AG04450 (cell line): ENCODE measurements at regions not wholly inside any gene's neighbourhood (a gene's known extent, or its start where the extent isn't known, plus 50 kb on each side); places are given as distances from the start of the nearest gene placed in this dataset.

ENCODE experiments used
- CTCF ChIA-PET: fragments of 300-600, 350-600 bp; formaldehyde crosslinking; extraction: SDS; loops from one replicate; lab custom pipeline; 2022; ENCODE audit warnings: antibody characterized with exemption, inconsistent platforms; lab: Charles Lee
- POLR2A ChIA-PET: fragments of 350-600 bp; formaldehyde crosslinking; extraction: SDS; loops from one replicate; lab custom pipeline; 2021; ENCODE audit warnings: antibody characterized with exemption, inconsistent platforms; lab: Yijun Ruan, JAX
- DNase-seq: peaks from one replicate; pipeline ENCODE4 v3.0.0-alpha.2; 2011; ENCODE audit warnings: low read depth, low spot score
- H3K27ac ChIP-seq: one replicate; pipeline ENCODE4 v1.5.1; 2012; ENCODE audit warnings: low read depth, low read length, control low read depth
- H3K27me3 ChIP-seq: one replicate; pipeline ENCODE4 v1.6.0; 2012; ENCODE audit warnings: low read length; ENCODE audit not compliant: control insufficient read depth, insufficient read depth
- H3K4me3 ChIP-seq: 2 replicates; pipeline ENCODE4 v1.5.1; 2011; ENCODE audit warnings: mild to moderate bottlenecking, low read depth, low read length, control low read depth
- H3K9me3 ChIP-seq: 2 replicates; pipeline ENCODE4 v1.5.1; 2012; ENCODE audit warnings: low read length; ENCODE audit not compliant: control insufficient read depth, insufficient read depth
- CTCF ChIP-seq: IDR thresholded peaks from 2 replicates; pipeline ENCODE4 v1.5.1; 2011; ENCODE audit warnings: low read depth, low read length, control low read depth, inconsistent platforms

GRCh38 chr2:64817453-64817852 is 163.7 kb upstream of the SERTAD2 start:
- Histone ChIP-seq H3K27me3 (no peaks in the 10 kb centered on the region), H3K4me3 (no peak overlapping the region), H3K9me3 (no peaks in the 10 kb centered on the region), H3K27ac (no peak overlapping the region)
- DNase-seq, result no peak
- POLR2A ChIA-PET, result no interaction called here
- TF ChIP-seq CTCF, result no peak
- CTCF ChIA-PET, result interaction anchor here (0.6 kb wide), 1 partner anchor 225 kb away, joined by 3 read pairs; no protein-coding TSS in a partner anchor

GRCh38 chr2:64818664-64819060 is 164.9 kb upstream of the SERTAD2 start:
- DNase-seq, result no peak
- ChIA-PET POLR2A (no interaction called here), CTCF (no interaction called here)
- H3K4me3 ChIP-seq, result no peak overlapping the region
- no peaks in the 10 kb centered on the region for H3K9me3 ChIP-seq
- no peak for TF ChIP-seq CTCF
- H3K27ac ChIP-seq, result no peak overlapping the region
- H3K27me3 ChIP-seq, result no peaks in the 10 kb centered on the region

- POLR2A ChIA-PET, result no interaction called here
- Histone ChIP-seq H3K27ac (no peak overlapping the region), H3K9me3 (no peaks in the 10 kb centered on the region), H3K4me3 (no peak overlapping the region), H3K27me3 (no peaks in the 10 kb centered on the region)
- TF ChIP-seq CTCF, result no peak
- CTCF ChIA-PET, result no interaction called here
- no peak for DNase-seq
Measured at GRCh38 chr2:64819361-64819760, 165.6 kb upstream of the SERTAD2 start.

GRCh38 chr2:64819774-64820688 is 166.3 kb upstream of the SERTAD2 start:
- Histone ChIP-seq H3K27me3 (no peaks in the 10 kb centered on the region), H3K4me3 (no peak overlapping the region), H3K9me3 (no peaks in the 10 kb centered on the region), H3K27ac (no peak overlapping the region)
- ChIA-PET POLR2A (no interaction called here), CTCF (interaction anchor here (1.5 kb wide), 1 partner anchor 12 kb away, joined by 5 read pairs; no protein-coding TSS in a partner anchor)
- DNase-seq, result no peak
- TF ChIP-seq CTCF, result no peak

- DNase-seq, result no peak
- H3K4me3 ChIP-seq, result no peak overlapping the region
- ChIA-PET POLR2A (no interaction called here), CTCF (interaction anchor here (1.5 kb wide), 1 partner anchor 11 kb away, joined by 5 read pairs; no protein-coding TSS in a partner anchor)
- TF ChIP-seq CTCF, result no peak
- H3K9me3 ChIP-seq, result no peaks in the 10 kb centered on the region
- H3K27me3 ChIP-seq, result no peaks in the 10 kb centered on the region
- no peak overlapping the region for H3K27ac ChIP-seq
Measured at GRCh38 chr2:64820901-64821300, 167.2 kb upstream of the SERTAD2 start.
